HEK293T (cell line): ENCODE measurements at regions not wholly inside any gene's neighbourhood (a gene's known extent, or its start where the extent isn't known, plus 50 kb on each side); places are given as distances from the start of the nearest gene placed in this dataset.

Experiments
- CTCF ChIA-PET: fragments of 350-600 bp; formaldehyde crosslinking; extraction: SDS; loops from one replicate; lab custom pipeline; 2021; ENCODE audit warnings: antibody characterized with exemption, inconsistent platforms; lab: Yijun Ruan, JAX
- POLR2A ChIA-PET: fragments of 350-600 bp; formaldehyde crosslinking; extraction: SDS; loops from one replicate; lab custom pipeline; 2020; ENCODE audit warnings: antibody characterized with exemption, inconsistent platforms; lab: Yijun Ruan, JAX
- DNase-seq: peaks from one replicate; pipeline ENCODE4 v3.0.0; 2012; ENCODE audit warnings: mixed read lengths; ENCODE audit errors: extremely low spot score
- ARNT ChIP-seq: fragments of 450-650 bp; IDR thresholded peaks from 2 replicates; pipeline ENCODE4 v1.6.1; 2017; ENCODE audit warnings: mild to moderate bottlenecking
- BHLHE40 ChIP-seq: fragments of 450-650 bp; IDR thresholded peaks from 2 replicates; pipeline ENCODE4 v1.6.1; 2016; ENCODE audit warnings: mild to moderate bottlenecking, moderate library complexity, borderline replicate concordance
- CTBP1 ChIP-seq: fragments of 450-650 bp; IDR thresholded peaks from 2 replicates; pipeline ENCODE4 v1.6.1; 2016; ENCODE audit warnings: borderline replicate concordance
- ELF4 ChIP-seq: fragments of 450-650 bp; IDR thresholded peaks from 2 replicates; pipeline ENCODE4 v1.6.1; 2017; ENCODE audit warnings: antibody characterized with exemption
- FOXA1 ChIP-seq: fragments of 450-650 bp; IDR thresholded peaks from 2 replicates; pipeline ENCODE4 v1.6.1; 2016; ENCODE audit warnings: mild to moderate bottlenecking
- FOXK2 ChIP-seq: fragments of 450-650 bp; IDR thresholded peaks from 2 replicates; pipeline ENCODE4 v1.6.1; 2016; ENCODE audit warnings: mild to moderate bottlenecking
- FOXM1 ChIP-seq: fragments of 450-650 bp; IDR thresholded peaks from 2 replicates; pipeline ENCODE4 v1.6.1; 2017; ENCODE audit warnings: mild to moderate bottlenecking, borderline replicate concordance
- HDGF ChIP-seq: fragments of 450-650 bp; IDR thresholded peaks from 2 replicates; pipeline ENCODE4 v1.6.1; 2017; ENCODE audit warnings: antibody characterized with exemption, borderline replicate concordance
- L3MBTL2 ChIP-seq: fragments of 450-650 bp; conservative IDR thresholded peaks from 2 replicates; pipeline ENCODE4 v1.6.1; 2016; ENCODE audit warnings: mild to moderate bottlenecking
- LEF1 ChIP-seq: fragments of 450-650 bp; IDR thresholded peaks from 2 replicates; pipeline ENCODE4 v1.6.1; 2017; ENCODE audit warnings: mild to moderate bottlenecking, borderline replicate concordance
- NFRKB ChIP-seq: fragments of 450-650 bp; IDR thresholded peaks from 2 replicates; pipeline ENCODE4 v1.6.1; 2016; ENCODE audit warnings: mild to moderate bottlenecking, moderate library complexity
- PKNOX1 ChIP-seq: fragments of 450-650 bp; IDR thresholded peaks from 2 replicates; pipeline ENCODE4 v1.6.1; 2016
- SP1 ChIP-seq: fragments of 450-650 bp; IDR thresholded peaks from 2 replicates; pipeline ENCODE4 v1.6.1; 2017
- SUZ12 ChIP-seq: fragments of 450-650 bp; IDR thresholded peaks from 2 replicates; pipeline ENCODE4 v1.6.1; 2016; ENCODE audit warnings: mild to moderate bottlenecking
- TARDBP ChIP-seq: fragments of 450-650 bp; IDR thresholded peaks from 2 replicates; pipeline ENCODE4 v1.6.1; 2016
- ZNF384 ChIP-seq: fragments of 450-650 bp; IDR thresholded peaks from 2 replicates; pipeline ENCODE4 v1.6.1; 2016

- no peak for DNase-seq
- no peak for TF ChIP-seq ELF4
- no peak for TF ChIP-seq CTBP1
- no peak for TF ChIP-seq L3MBTL2
- TF ChIP-seq PKNOX1, result no peak
- TF ChIP-seq FOXA1, result no peak
- no peak for TF ChIP-seq HDGF
- TF ChIP-seq FOXK2, result no peak
- no peak for TF ChIP-seq BHLHE40
- no peak for TF ChIP-seq SP1
- no peak for TF ChIP-seq ZNF384
- no peak for TF ChIP-seq SUZ12
- no peak for TF ChIP-seq TARDBP
- TF ChIP-seq ARNT, result no peak
- no peak for TF ChIP-seq NFRKB
- TF ChIP-seq FOXM1, result no peak
- TF ChIP-seq LEF1, result no peak
- CTCF ChIA-PET, result no interaction called here
- POLR2A ChIA-PET, result no interaction called here
Observed at GRCh38 chr10:3580565-3580964, 204.4 kb downstream of the KLF6 start.

- TF ChIP-seq SP1, result no peak
- TF ChIP-seq FOXM1, result no peak
- TF ChIP-seq FOXA1, result no peak
- TF ChIP-seq NFRKB, result no peak
- TF ChIP-seq CTBP1, result no peak
- no peak for TF ChIP-seq ZNF384
- TF ChIP-seq PKNOX1, result no peak
- no peak for TF ChIP-seq SUZ12
- TF ChIP-seq BHLHE40, result no peak
- no peak for TF ChIP-seq LEF1
- no peak for TF ChIP-seq ELF4
- no peak for DNase-seq
- ChIA-PET CTCF (no interaction called here), POLR2A (interaction anchor here (1.4 kb wide), 1 partner anchor 96 kb away, joined by 3 read pairs; no protein-coding TSS in a partner anchor)
Observed at GRCh38 chr10:3579845-3580244, 205.2 kb downstream of the KLF6 start.

- ChIA-PET CTCF (no interaction called here), POLR2A (interaction anchor here (1.4 kb wide), 1 partner anchor 95 kb away, joined by 3 read pairs; no protein-coding TSS in a partner anchor)
- TF ChIP-seq CTBP1 (no peak), ELF4 (no peak), BHLHE40 (no peak), FOXM1 (no peak), L3MBTL2 (no peak), FOXA1 (no peak), SP1 (no peak), LEF1 (no peak), FOXK2 (no peak), NFRKB (no peak), ARNT (no peak), SUZ12 (no peak), TARDBP (no peak)
- no peak for DNase-seq
Observed at GRCh38 chr10:3578682-3579081, 206.3 kb downstream of the KLF6 start.

- TF ChIP-seq SP1 (no peak), NFRKB (no peak), CTBP1 (no peak), PKNOX1 (no peak)
- ChIA-PET CTCF (no interaction called here), POLR2A (no interaction called here)
- DNase-seq, result no peak
Observed at GRCh38 chr10:3578159-3578558, 206.8 kb downstream of the KLF6 start.

GRCh38 chr10:3574451-3574850 is 210.6 kb downstream of the KLF6 start:
- CTCF ChIA-PET, result no interaction called here
- TF ChIP-seq SP1 (no peak), NFRKB (no peak), PKNOX1 (no peak), BHLHE40 (no peak), FOXA1 (no peak), FOXM1 (no peak)
- DNase-seq, result no peak
- POLR2A ChIA-PET, result no interaction called here

- ChIA-PET POLR2A (no interaction called here), CTCF (interaction anchor here (0.6 kb wide), 1 partner anchor 1831 kb away, joined by 4 read pairs; the partner anchor contains the start of gene TUBAL3)
- TF ChIP-seq TARDBP (no peak), ARNT (no peak), BHLHE40 (no peak), ELF4 (no peak), FOXM1 (no peak), CTBP1 (no peak)
- DNase-seq, result no peak
Observed at GRCh38 chr10:3573498-3573897, 211.5 kb downstream of the KLF6 start.
